ENCODE measurements at regions not wholly inside any gene's neighbourhood (a gene's known extent, or its start where the extent isn't known, plus 50 kb on each side); places are given as distances from the start of the nearest gene placed in this dataset.
A peak's percentile ranks its signal among the peaks of the same experiment; 100 is the strongest.

DNA sequence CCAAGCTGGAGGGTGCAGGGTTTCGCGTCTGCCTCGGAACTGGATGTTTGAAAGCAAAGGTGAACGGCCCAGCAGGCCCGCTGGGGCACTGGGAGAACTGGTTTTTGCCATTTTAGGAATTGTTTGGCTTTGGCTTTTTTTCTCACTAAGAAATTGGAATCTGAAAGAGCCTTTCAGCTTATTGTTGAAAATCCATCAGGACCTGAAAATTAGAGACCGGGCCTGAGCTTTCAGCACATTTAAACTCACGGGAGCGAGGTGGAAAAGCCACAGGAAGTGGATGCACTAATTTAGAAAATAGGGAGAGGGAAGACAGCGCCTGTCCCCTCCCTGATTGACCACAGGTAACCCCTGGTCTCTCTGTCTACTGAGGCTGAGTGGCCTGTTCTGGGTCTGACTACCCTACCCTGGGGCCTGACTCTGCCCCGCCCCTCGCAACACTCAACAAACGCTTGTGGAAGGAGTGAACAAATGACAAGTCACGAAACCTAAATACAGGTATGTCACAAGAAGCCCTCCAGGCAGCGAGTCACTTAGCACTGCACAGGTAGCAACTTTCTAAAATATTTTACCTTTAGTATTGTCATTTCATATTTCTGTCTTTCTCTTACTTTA is 100.3 kb upstream of the MBOAT2 start:
- no peak overlapping the region for H3K27ac ChIP-seq
- no peaks in the 10 kb centered on the region for H3K36me3 ChIP-seq
- peaks cover 20% of the 10 kb centered on the region for H3K4me1 ChIP-seq
- no peaks in the 10 kb centered on the region for H3K27me3 ChIP-seq
- DNase-seq, result no peak
- H3K9me3 ChIP-seq (replicated peaks), result no peaks in the 10 kb centered on the region
- H3K4me3 ChIP-seq, result no peak overlapping the region

DNA sequence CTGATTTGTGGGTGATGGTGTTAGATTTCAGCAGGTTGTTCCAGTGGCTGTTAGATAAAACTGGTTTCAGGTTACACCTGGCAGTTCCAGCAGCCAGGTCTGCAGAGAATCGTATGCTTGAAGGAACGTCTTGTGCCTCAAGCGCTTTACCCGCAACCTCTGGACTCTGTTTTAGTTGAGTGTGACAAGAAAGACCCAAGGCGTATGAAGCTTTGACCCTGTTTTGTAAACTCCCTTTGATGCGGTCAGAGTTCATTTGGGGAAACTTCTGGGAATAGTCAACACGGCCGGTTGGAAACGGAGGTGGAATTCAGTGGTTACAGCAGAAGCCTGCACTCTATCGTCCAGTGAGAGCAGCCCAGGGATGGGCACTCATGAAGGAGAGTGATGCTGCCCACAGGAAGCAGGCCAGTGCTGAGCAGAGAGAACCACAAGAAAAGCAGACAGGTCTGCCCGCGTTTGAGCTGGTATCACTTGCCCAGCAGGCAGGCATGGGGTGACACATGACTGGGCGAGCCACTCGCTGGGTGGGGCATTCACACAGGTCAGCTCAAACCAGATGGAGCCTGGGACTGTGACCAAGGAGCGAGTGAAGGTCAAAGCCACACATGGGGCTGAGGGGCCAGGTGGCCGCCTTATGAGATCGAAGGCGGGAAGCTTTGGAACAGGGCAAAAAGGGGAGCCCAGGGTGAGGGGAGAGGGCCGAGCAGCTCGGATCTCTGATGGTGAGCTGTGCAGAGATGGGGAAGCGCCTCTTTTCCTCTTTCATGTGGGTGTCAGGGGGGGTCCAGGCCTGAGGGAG is 99.6 kb upstream of the MBOAT2 start:
- Histone ChIP-seq H3K27me3 (no peaks in the 10 kb centered on the region), H3K4me3 (no peak overlapping the region), H3K9me3 (replicated peaks) (no peaks in the 10 kb centered on the region), H3K4me1 (peaks cover 13% of the 10 kb centered on the region), H3K36me3 (no peaks in the 10 kb centered on the region), H3K27ac (no peak overlapping the region)
- DNase-seq, result no peak

DNA sequence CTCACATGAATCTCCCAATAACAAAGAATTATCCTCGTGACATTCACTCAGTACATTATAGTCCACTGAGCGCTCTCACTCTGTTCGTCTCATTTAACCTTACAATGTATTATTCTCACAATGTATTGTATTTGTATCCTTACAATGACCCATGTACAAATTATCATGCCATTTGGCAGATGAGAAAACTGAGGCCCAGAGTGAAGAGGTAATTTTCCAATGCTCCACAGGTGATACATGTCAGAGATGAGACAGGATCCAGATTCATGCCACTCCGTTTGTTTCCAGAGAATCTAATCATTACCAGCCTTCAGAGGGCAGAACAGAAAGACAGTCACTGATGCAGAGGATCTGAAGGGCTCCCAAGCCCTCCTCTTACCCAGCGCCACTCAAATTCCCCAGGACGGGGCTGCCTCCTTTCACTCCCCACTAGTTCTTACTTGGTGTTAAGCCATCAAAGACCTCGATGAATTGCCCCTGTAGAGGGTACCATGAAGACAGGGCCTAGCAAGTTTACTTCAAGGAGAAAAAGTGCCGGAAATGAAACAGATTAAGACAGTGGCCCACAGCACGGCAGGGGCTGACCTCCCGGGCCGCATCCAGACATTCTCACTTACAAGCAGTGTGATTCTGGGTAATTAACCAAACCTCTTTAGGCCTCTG is 98.4 kb upstream of the MBOAT2 start:
- H3K36me3 ChIP-seq, result no peaks in the 10 kb centered on the region
- H3K9me3 ChIP-seq (replicated peaks), result no peaks in the 10 kb centered on the region
- no peak for DNase-seq
- H3K27me3 ChIP-seq, result no peaks in the 10 kb centered on the region
- no peak overlapping the region for H3K4me3 ChIP-seq
- H3K4me1 ChIP-seq, result peaks cover 2% of the 10 kb centered on the region; the same call in 1 of the 2 replicates
- H3K27ac ChIP-seq, result no peak overlapping the region

DNA sequence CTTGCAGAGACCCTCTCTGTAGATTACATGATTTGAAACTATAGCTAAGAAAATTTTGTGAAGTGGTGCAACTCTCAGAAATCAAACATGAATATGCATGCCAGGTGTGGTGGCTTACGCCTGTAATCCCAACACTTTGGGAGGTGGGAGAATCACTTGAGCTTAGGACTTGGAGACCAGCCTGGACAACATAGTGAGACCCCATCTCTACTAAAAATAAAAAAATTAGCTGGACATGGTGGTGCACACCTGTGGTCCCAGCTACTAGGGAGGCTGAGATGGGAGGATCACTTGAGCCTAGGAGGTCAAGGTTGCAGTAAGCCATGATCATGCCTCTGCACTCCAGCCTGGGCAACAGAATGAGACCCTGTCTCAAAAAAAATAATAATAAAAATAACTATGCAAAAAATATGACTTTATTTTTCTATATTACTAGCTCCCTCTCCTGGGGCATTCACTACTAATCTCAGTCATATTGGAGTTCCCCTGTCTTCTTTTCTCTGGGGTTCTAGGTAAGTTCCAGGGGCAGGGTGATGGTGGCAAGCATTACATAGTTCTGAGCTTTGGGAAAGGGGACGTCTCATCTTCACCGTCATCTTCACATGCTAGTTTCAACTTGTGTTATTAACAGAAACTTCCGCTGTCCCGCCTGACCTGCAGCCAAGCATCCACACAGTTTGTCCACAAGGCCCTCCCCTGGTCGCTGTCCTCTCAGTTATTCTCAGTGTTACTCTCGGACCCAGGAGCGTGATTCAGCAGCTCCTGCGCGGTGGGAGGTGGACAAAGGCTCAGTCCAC is 96.8 kb upstream of the MBOAT2 start:
- Histone ChIP-seq H3K9me3 (replicated peaks) (no peaks in the 10 kb centered on the region), H3K27ac (no peak overlapping the region), H3K36me3 (no peaks in the 10 kb centered on the region), H3K27me3 (no peaks in the 10 kb centered on the region), H3K4me3 (no peak overlapping the region), H3K4me1 (peaks cover 2% of the 10 kb centered on the region; the same call in 1 of the 2 replicates)
- no peak for DNase-seq

DNA sequence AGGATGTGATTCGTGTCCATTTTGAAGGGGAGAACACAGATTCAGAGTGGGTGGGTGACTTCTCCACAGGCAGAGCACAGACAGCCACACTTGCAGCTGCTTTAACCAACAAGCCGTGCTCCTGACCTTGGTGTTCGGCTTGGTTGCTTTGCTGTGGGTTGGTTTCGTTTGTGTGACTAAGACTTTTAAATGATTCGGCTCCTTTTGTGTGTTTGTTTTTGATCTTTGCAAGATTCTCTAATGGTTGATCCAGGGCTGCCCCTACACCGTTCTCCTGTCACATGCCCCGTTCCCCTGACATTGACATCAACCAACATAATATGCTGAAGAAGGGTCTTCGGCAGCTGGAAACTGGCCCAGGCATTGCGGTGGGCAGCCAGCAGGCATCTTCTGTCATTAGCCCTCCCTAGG is 95.9 kb upstream of the MBOAT2 start:
- Histone ChIP-seq H3K36me3 (no peaks in the 10 kb centered on the region), H3K27me3 (no peaks in the 10 kb centered on the region), H3K9me3 (replicated peaks) (no peaks in the 10 kb centered on the region), H3K4me3 (peak overlapping the region; percentile 30), H3K4me1 (peaks cover 2% of the 10 kb centered on the region; the same call in 1 of the 2 replicates), H3K27ac (no peak overlapping the region)
- peak; percentile 32 to 56 for DNase-seq

DNA sequence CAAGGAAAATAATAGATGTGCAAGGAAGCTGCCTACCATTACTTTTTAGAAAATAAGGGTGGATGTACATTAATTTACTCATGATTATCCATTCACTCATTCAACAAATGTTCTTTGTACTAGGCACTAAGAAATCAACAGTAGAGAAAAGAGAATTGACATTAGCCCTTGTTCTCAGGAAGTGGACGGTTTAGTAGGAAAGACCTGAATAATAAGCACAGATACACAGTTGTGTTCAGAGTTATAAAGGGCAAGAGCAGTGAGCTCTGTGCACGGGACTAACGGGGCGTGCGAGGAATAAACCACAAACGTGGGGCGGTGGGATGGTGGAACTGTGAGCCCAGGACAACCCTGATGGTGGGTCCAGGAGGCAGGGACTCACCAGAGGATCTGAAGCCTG is 94.4 kb upstream of the MBOAT2 start:
- Histone ChIP-seq H3K27ac (no peak overlapping the region), H3K4me1 (peaks cover 2% of the 10 kb centered on the region; the same call in 1 of the 2 replicates), H3K27me3 (no peaks in the 10 kb centered on the region), H3K36me3 (no peaks in the 10 kb centered on the region), H3K4me3 (no peak overlapping the region), H3K9me3 (replicated peaks) (no peaks in the 10 kb centered on the region)
- DNase-seq, result no peak

DNA sequence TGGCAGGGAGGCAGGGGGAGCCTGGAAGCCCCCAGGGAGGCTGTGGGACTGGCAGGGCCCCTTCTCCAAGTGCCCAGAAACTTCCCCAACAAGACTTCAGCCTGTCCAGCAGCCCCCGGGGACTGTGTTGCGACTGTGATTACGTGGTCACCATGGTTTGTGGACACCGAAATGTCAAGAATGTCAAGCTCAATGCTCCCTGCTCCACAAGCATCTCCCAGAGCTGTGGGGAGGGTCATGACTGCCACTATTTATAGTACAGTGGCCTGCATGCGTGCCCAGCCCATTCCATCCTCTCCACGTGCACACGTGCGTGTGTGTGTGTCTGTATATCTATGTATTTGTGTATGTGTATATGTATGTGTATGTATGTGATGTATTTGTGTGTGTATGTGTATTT is 93.8 kb upstream of the MBOAT2 start:
- H3K27me3 ChIP-seq, result no peaks in the 10 kb centered on the region
- no peak overlapping the region for H3K4me3 ChIP-seq
- no peak for DNase-seq
- peaks cover 2% of the 10 kb centered on the region; the same call in 1 of the 2 replicates for H3K4me1 ChIP-seq
- no peaks in the 10 kb centered on the region for H3K36me3 ChIP-seq
- H3K27ac ChIP-seq, result no peak overlapping the region
- no peaks in the 10 kb centered on the region for H3K9me3 ChIP-seq (replicated peaks)

DNA sequence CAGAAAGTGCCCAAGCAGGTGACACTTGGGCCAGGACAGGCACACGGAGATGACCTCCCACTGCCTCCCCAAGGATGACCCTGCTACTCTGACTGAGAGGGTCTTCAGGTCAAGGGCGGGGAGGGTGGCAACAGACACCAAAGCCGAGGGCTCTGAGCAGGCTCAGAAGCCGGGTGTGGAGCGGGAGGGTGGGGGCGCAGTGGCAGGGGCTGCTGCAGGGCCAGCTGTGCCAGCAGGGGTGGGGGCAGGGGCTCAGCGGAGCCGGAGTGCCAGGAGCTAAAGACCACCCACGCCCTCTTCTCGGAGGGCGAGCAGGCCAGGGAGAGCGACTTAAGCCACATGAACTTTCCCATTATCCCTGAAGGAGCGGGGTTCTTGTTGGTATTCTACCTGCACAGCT is 93.3 kb upstream of the MBOAT2 start:
- Histone ChIP-seq H3K4me1 (peaks cover 2% of the 10 kb centered on the region; the same call in 1 of the 2 replicates), H3K9me3 (replicated peaks) (no peaks in the 10 kb centered on the region), H3K27me3 (no peaks in the 10 kb centered on the region), H3K27ac (no peak overlapping the region), H3K4me3 (no peak overlapping the region), H3K36me3 (no peaks in the 10 kb centered on the region)
- no peak for DNase-seq

DNA sequence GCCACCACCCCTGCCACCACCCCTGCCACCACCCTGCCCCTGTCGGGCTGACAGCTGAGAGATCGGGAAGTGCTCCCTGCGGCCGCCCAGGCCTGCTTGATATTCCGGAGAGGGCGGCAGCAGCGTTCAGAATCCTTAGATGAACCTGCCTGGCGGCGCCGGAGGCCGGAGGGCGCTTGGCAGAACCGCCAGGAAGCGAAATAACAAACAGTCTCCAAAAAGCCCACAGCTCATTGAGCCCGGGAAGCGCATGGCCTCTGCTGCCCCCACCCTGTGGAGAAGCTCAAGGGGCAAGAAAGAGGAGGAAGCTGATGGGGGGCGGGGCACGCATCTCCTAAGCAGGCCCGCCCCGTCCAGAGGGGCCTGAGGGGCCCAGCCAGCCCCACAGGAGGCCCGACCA is 92.2 kb upstream of the MBOAT2 start:
- H3K27me3 ChIP-seq, result no peaks in the 10 kb centered on the region
- no peak for DNase-seq
- peaks cover 2% of the 10 kb centered on the region; the same call in 1 of the 2 replicates for H3K4me1 ChIP-seq
- H3K9me3 ChIP-seq (replicated peaks), result no peaks in the 10 kb centered on the region
- H3K27ac ChIP-seq, result no peak overlapping the region
- H3K36me3 ChIP-seq, result no peaks in the 10 kb centered on the region
- H3K4me3 ChIP-seq, result no peak overlapping the region

DNA sequence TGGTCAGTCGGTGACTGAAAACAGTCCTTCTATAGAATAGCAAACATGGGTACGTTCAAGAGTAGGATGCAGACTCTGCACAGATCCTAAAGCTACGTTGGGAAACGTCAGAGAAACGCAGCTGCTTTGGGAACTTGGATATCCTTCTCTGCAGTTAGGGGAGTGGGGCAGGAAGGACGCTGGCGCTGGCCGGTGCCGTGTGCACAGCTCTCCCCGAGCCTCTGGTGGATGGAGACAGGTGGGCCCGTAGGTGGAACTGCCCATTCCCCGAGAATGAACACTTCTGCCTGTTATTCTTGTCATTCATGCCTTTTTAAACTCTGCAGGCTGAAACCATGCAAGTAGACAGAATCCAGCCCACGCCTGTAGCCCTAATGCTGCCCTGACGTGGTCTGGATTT is 91.7 kb upstream of the MBOAT2 start:
- no peak overlapping the region for H3K27ac ChIP-seq
- H3K9me3 ChIP-seq (replicated peaks), result no peaks in the 10 kb centered on the region
- no peak for DNase-seq

DNA sequence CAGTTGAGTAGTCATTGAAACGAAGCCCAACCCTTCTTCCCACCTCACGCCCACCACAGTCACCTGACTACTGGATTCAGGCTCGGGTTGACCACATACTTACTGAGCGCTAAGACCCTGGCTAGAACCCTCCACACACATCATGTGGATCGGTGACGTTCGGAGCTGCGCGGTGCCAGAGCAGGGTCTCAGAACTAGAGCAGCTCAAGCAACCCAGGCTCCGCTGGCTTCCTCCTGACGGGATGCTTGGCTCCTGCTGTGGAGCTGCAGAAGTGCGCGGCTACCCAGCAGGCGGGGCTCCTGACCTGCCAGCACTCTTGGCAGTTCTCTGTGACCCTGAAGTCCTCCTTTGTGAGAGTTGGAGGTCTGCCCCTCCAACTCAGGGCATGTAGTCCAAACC is 90.6 kb upstream of the MBOAT2 start:
- DNase-seq, result no peak
- no peaks in the 10 kb centered on the region for H3K27me3 ChIP-seq
- peaks cover 2% of the 10 kb centered on the region; the same call in 1 of the 2 replicates for H3K4me1 ChIP-seq
- no peaks in the 10 kb centered on the region for H3K9me3 ChIP-seq (replicated peaks)
- no peaks in the 10 kb centered on the region for H3K36me3 ChIP-seq
- H3K27ac ChIP-seq, result no peak overlapping the region
- H3K4me3 ChIP-seq, result no peak overlapping the region

More for the DNA sequence above, 91.7 kb upstream of the MBOAT2 start:
- no peaks in the 10 kb centered on the region for H3K36me3 ChIP-seq
- H3K4me3 ChIP-seq, result no peak overlapping the region
- no peaks in the 10 kb centered on the region for H3K27me3 ChIP-seq
- peaks cover 2% of the 10 kb centered on the region; the same call in 1 of the 2 replicates for H3K4me1 ChIP-seq

DNA sequence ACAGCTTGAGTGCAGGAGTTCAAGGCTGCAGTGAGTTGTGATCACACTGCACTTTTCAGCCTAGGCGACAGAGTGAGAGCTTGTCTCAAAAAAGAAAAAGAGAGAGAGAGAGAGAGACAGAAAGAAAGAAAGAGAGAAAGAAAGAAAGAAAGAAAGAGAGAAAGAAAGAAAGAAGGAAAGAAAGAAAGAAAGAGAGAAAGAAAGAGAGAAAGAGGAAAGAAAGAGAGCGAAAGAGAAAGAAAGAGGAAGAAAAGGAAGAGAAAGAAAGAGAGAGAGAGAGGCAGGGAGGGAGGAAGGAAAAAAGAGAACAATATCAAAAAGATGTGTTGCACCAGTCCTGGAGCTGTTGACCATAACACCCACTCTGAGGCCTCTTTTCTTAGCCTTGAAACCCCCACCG is 89.8 kb upstream of the MBOAT2 start:
- no peak overlapping the region for H3K4me3 ChIP-seq
- no peak overlapping the region for H3K27ac ChIP-seq
- H3K36me3 ChIP-seq, result no peaks in the 10 kb centered on the region
- no peaks in the 10 kb centered on the region for H3K4me1 ChIP-seq
- no peak for DNase-seq
- no peaks in the 10 kb centered on the region for H3K27me3 ChIP-seq
- H3K9me3 ChIP-seq (replicated peaks), result no peaks in the 10 kb centered on the region

DNA sequence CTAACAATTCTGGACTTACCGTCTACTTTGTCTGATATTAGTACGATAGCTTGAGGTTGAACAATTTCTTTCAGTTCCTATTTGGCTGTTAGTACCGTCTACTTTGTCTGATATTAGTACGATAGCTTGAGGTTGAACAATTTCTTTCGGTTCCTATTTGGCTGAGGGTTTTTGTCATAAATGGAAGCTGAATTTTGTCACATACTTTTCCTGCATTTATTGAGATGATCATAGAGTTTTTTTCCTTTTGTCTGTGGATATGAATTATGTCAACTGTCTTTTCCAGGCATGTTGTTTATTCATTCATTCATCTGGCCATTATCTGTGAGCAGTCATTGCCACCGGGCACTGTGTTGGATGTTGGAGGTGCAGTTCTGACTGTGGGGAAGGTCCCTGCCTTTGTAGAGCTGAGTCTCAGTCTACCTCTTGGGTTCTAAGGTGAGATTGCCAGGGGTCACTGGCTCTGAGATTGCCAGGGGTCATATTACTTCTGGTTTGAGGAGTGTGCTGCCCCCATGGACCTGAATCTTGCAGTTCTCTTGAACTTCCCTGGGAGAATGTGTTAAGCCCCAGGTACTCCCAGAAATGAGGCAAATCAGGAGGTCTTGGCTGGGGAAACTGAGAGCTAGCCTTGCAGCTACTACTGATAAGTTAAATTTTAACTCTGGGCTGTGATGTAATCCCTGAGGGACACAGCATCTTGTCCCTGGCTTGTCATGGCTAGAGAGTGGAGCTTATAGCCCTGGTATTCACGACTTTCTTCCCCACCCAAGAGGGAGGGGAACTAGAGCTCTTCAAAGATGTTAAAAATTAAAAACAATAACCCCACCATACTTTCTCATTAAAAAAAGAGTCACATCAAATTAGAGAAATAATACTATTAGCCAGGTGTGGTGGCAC is 89.1 kb upstream of the MBOAT2 start:
- H3K36me3 ChIP-seq, result no peaks in the 10 kb centered on the region
- peaks cover 2% of the 10 kb centered on the region for H3K4me1 ChIP-seq
- H3K27ac ChIP-seq, result no peak overlapping the region
- no peaks in the 10 kb centered on the region for H3K9me3 ChIP-seq (replicated peaks)
- no peak overlapping the region for H3K4me3 ChIP-seq
- DNase-seq, result no peak
- H3K27me3 ChIP-seq, result no peaks in the 10 kb centered on the region

DNA sequence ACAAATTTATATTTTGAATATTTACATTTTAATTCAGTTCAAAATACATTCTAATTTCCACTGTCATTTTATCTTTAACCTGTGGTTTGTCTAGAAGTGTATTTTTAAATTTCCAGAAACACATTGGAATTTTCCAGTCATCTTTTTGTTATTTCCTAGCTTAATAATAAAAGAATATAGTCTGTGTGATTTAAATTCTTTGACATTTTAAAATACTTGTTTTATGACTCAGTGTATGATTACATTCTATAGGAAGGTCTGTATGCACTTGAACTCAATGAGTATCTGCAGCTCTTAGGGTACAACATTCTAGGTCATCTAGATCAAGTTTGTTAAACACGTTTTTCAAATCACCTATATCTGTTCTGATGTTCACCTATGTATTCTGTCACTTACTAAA is 88.3 kb upstream of the MBOAT2 start:
- H3K27me3 ChIP-seq, result no peaks in the 10 kb centered on the region
- no peak overlapping the region for H3K27ac ChIP-seq
- peaks cover 8% of the 10 kb centered on the region for H3K4me1 ChIP-seq
- no peaks in the 10 kb centered on the region for H3K36me3 ChIP-seq
- no peak for DNase-seq
- no peak overlapping the region for H3K4me3 ChIP-seq
- no peaks in the 10 kb centered on the region for H3K9me3 ChIP-seq (replicated peaks)

Measured in SJCRH30 (cell line).